ENCODE measurements at regions not wholly inside any gene's neighbourhood (a gene's known extent, or its start where the extent isn't known, plus 50 kb on each side); places are given as distances from the start of the nearest gene placed in this dataset.
"Not testable (repeated sequence)": the region's sequence is repeated elsewhere in the genome, so short reads cannot be mapped to it uniquely, and the experiment has no call there.

GRCh38 chr15:35991386-35991785 lies 445.4 kb upstream of the DPH6 start:
- no peak for DNase-seq (ENCODE audit: low read depth, low spot score)

GRCh38 chr15:35992791-35993190 lies 446.8 kb upstream of the DPH6 start:
- DNase-seq (ENCODE audit: low read depth, low spot score) = peak; percentile 58

- no peak for DNase-seq (ENCODE audit: low read depth, low spot score)
Measured at GRCh38 chr15:35993196-35993595, 447.2 kb upstream of the DPH6 start.

GRCh38 chr15:35994876-35995275 lies 448.9 kb upstream of the DPH6 start:
- DNase-seq (ENCODE audit: low read depth, low spot score) = no peak

- DNase-seq (ENCODE audit: low read depth, low spot score) = peak; percentile 41
Measured at GRCh38 chr15:35998663-35999602, 453.0 kb upstream of the DPH6 start.

GRCh38 chr15:36004891-36005490 lies 459.0 kb upstream of the DPH6 start:
- DNase-seq (ENCODE audit: low read depth, low spot score) = no peak

- no peak for DNase-seq (ENCODE audit: low read depth, low spot score)
Measured at GRCh38 chr15:36005542-36005941, 459.6 kb upstream of the DPH6 start.

GRCh38 chr15:36007699-36008098 lies 461.7 kb upstream of the DPH6 start:
- DNase-seq (ENCODE audit: low read depth, low spot score) = no peak

- no peak for DNase-seq (ENCODE audit: low read depth, low spot score)
Measured at GRCh38 chr15:36008719-36009118, 462.8 kb upstream of the DPH6 start.

GRCh38 chr15:36024031-36024688 lies 478.2 kb upstream of the DPH6 start:
- DNase-seq (ENCODE audit: low read depth, low spot score) = peak; percentile 20

- no peak for DNase-seq (ENCODE audit: low read depth, low spot score)
Measured at GRCh38 chr15:36026627-36027283, 480.8 kb upstream of the DPH6 start.

- DNase-seq (ENCODE audit: low read depth, low spot score) = peak; percentile 72
Measured at GRCh38 chr15:36029606-36030210, 483.7 kb upstream of the DPH6 start.

- DNase-seq (ENCODE audit: low read depth, low spot score) = no peak
Measured at GRCh38 chr15:36039996-36040572, 494.1 kb upstream of the DPH6 start.

- not testable (repeated sequence) for DNase-seq (ENCODE audit: low read depth, low spot score)
Measured at GRCh38 chr15:36047018-36047716, 501.2 kb upstream of the DPH6 start.

GRCh38 chr15:36050899-36051298 lies 504.9 kb upstream of the DPH6 start:
- DNase-seq (ENCODE audit: low read depth, low spot score) = no peak

GRCh38 chr15:36052641-36053040 lies 506.7 kb upstream of the DPH6 start:
- DNase-seq (ENCODE audit: low read depth, low spot score) = not testable (repeated sequence)

GRCh38 chr15:36053746-36054145 lies 507.8 kb upstream of the DPH6 start:
- no peak for DNase-seq (ENCODE audit: low read depth, low spot score)

- DNase-seq (ENCODE audit: low read depth, low spot score) = no peak
Measured at GRCh38 chr15:36059596-36059995, 513.6 kb upstream of the DPH6 start.

- no peak for DNase-seq (ENCODE audit: low read depth, low spot score)
Measured at GRCh38 chr15:36062357-36062756, 516.4 kb upstream of the DPH6 start.

- DNase-seq (ENCODE audit: low read depth, low spot score) = no peak
Measured at GRCh38 chr15:36066757-36067156, 512.7 kb upstream of the CDIN1 start.

Measured in astrocyte of the hippocampus (primary cell).